GM20000 (cell line): ENCODE measurements at regions not wholly inside any gene's neighbourhood (a gene's known extent, or its start where the extent isn't known, plus 50 kb on each side); places are given as distances from the start of the nearest gene placed in this dataset.

Experiments
- DNase-seq: peaks from one replicate; pipeline ENCODE4 v3.0.0; 2012; ENCODE audit warnings: low spot score
- TF ChIP-seq, protein P1 (sequence below): IDR thresholded peaks from 2 replicates; pipeline ENCODE4 v1.5.1; 2012; ENCODE audit warnings: mild to moderate bottlenecking, control low read depth; ENCODE audit errors: extremely low read depth, missing control alignments

- TF ChIP-seq, protein P1, sequence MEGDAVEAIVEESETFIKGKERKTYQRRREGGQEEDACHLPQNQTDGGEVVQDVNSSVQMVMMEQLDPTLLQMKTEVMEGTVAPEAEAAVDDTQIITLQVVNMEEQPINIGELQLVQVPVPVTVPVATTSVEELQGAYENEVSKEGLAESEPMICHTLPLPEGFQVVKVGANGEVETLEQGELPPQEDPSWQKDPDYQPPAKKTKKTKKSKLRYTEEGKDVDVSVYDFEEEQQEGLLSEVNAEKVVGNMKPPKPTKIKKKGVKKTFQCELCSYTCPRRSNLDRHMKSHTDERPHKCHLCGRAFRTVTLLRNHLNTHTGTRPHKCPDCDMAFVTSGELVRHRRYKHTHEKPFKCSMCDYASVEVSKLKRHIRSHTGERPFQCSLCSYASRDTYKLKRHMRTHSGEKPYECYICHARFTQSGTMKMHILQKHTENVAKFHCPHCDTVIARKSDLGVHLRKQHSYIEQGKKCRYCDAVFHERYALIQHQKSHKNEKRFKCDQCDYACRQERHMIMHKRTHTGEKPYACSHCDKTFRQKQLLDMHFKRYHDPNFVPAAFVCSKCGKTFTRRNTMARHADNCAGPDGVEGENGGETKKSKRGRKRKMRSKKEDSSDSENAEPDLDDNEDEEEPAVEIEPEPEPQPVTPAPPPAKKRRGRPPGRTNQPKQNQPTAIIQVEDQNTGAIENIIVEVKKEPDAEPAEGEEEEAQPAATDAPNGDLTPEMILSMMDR: no peak
- DNase-seq: no peak
Observed at GRCh38 chr7:67813621-67814292, 817.1 kb downstream of the TYW1 start.

- TF ChIP-seq, protein P1: no peak
- no peak for DNase-seq
Observed at GRCh38 chr7:67817481-67817880, 820.8 kb downstream of the TYW1 start.

GRCh38 chr7:67821116-67821515 lies 824.5 kb downstream of the TYW1 start:
- no peak for DNase-seq

GRCh38 chr7:67823345-67823744 lies 826.7 kb downstream of the TYW1 start:
- no peak for DNase-seq
- TF ChIP-seq, protein P1: no peak

More at GRCh38 chr7:67821116-67821515, 824.5 kb downstream of the TYW1 start:
- TF ChIP-seq, protein P1: no peak

GRCh38 chr7:67825356-67825755 lies 828.7 kb downstream of the TYW1 start:
- TF ChIP-seq, protein P1: no peak
- no peak for DNase-seq

DNA sequence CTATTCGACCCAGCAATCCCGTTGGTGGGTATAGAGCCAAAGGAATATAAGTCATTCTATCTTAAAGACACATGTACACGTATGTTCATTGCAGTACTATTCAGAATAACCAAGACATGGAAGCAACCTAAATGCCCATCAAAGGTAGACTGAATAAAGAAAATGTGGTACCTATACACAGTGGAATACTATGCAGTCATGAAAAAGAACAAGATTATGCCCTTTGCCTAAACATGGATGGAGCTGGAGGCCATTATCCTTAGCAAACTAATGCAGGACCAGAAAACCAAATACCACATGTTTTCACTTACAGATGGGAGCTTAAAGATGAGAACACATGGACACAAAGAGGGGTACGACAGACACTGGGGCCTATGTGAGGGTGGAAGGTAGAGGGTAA lies 845.3 kb downstream of the TYW1 start:
- no peak for DNase-seq
- TF ChIP-seq, protein P1: no peak

DNA sequence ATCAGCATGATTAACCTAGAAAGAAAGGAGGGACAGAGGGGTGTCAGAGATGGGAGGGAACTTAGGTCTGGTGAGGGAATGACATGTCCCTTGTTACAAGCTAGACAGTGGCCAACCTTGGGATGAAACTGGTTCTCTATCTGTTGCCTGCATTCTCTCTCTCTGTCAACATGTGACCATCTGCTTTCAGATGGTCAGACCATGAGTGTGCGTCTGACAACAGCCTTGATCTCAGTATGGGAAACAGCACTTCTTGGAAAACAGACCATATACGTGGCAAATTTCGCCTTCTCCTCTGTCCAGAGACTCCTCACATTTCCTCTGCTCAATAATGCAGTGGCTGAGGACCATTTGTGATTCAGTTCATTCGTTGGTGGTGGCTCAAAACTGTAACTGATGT lies 845.9 kb downstream of the TYW1 start:
- DNase-seq: no peak
- TF ChIP-seq, protein P1: no peak
